Fibroblast of the aortic adventitia (primary cell): ENCODE measurements at regions not wholly inside any gene's neighbourhood (a gene's known extent, or its start where the extent isn't known, plus 50 kb on each side); places are given as distances from the start of the nearest gene placed in this dataset.

ENCODE experiments used
- DNase-seq: peaks from one replicate; pipeline ENCODE4 v3.0.0-alpha.2; 2010; ENCODE audit warnings: low read depth
- H3K4me3 ChIP-seq: 2 replicates; pipeline ENCODE4 v1.5.1; 2011; ENCODE audit warnings: low read depth, mild to moderate bottlenecking, control low read depth, low read length, moderate library complexity
- CTCF ChIP-seq: IDR thresholded peaks from 2 replicates; pipeline ENCODE4 v1.5.1; 2011; ENCODE audit warnings: mild to moderate bottlenecking, low read length, control low read depth, inconsistent platforms; ENCODE audit not compliant: insufficient read depth

GRCh38 chr3:187931770-187932278 lies 186.6 kb upstream of the BCL6 start:
- TF ChIP-seq CTCF = no peak
- H3K4me3 ChIP-seq = no peak overlapping the region
- DNase-seq = no peak

GRCh38 chr3:187932530-187932929 lies 187.3 kb upstream of the BCL6 start:
- DNase-seq = no peak
- TF ChIP-seq CTCF = no peak
- H3K4me3 ChIP-seq = no peak overlapping the region

GRCh38 chr3:187935623-187936156 lies 190.4 kb upstream of the BCL6 start:
- DNase-seq = no peak
- no peak for TF ChIP-seq CTCF
- H3K4me3 ChIP-seq = no peak overlapping the region

- no peak for DNase-seq
- TF ChIP-seq CTCF = no peak
- no peak overlapping the region for H3K4me3 ChIP-seq
Observed at GRCh38 chr3:187936676-187937075, 191.4 kb upstream of the BCL6 start.

- DNase-seq = no peak
- no peak overlapping the region for H3K4me3 ChIP-seq
- no peak for TF ChIP-seq CTCF
Observed at GRCh38 chr3:187939891-187940290, 194.6 kb upstream of the BCL6 start.

GRCh38 chr3:187941135-187941847 lies 196.0 kb upstream of the BCL6 start:
- H3K4me3 ChIP-seq = no peak overlapping the region
- no peak for DNase-seq
- TF ChIP-seq CTCF = no peak
